ENCODE measurements at regions not wholly inside any gene's neighbourhood (a gene's known extent, or its start where the extent isn't known, plus 50 kb on each side); places are given as distances from the start of the nearest gene placed in this dataset.
"Not testable (repeated sequence)": the region's sequence is repeated elsewhere in the genome, so short reads cannot be mapped to it uniquely, and the experiment has no call there.

DNA sequence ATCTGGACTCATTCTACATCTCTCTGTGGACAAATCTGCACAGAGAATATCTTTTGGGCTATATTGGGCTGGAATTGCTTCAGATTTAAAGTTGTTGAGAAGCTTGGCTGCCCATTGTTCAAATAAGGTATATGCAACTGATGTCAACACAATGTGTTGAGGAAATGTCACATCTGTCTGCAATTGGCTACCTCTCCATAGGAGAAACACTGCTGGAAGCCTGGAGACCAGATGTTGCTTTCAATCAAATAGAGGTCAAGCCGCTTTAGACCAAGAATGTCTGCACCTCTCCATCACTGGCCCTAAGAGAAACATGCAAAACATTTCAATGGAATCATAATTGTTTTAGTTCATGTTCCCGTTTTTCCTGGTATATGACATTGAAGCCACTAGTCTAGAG, 720.2 kb downstream of the SLC4A3 start:
- no peak for DNase-seq (ENCODE audit: low read depth in 2 of 2)

DNA sequence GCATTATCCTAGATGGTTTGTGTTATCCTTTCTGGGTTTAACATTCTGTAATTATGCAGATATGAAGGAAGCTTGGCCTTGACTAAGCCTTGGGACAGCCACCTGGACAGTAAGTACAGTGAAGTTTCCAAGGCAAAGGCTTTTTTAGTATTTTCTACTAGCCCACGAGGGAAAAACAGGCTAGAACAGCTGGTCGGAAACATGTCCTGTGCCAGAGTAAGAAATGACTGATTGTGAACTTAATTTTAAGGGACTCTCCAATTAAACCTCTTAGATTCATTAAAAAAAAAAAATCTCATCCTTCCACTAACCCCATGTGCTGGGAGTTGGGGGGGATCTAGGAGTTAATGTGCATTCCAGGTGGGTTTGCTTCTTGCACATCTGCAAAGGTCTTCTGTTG, 720.8 kb downstream of the SLC4A3 start:
- DNase-seq (ENCODE audit: low read depth in 2 of 2), result no peak

DNA sequence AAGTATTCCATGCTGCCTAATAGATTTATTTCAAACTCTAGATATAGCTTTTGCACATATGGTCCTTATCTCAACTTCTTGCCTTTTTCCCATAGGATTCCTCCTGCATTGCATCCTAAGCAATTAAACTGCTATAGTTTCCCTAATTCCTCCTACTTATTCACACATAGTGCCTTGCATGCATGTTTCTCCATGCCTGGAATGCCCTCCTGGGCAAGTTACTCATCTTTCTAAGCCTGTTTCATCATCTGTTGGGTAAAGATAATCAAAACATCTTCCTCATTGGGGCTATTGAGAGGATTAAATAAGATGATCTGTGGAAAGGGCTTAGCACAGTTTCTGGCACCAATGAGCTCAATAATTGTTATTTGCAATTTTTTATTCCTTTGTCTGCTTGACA, 726.5 kb downstream of the SLC4A3 start:
- no peak for DNase-seq (ENCODE audit: low read depth in 2 of 2)

DNA sequence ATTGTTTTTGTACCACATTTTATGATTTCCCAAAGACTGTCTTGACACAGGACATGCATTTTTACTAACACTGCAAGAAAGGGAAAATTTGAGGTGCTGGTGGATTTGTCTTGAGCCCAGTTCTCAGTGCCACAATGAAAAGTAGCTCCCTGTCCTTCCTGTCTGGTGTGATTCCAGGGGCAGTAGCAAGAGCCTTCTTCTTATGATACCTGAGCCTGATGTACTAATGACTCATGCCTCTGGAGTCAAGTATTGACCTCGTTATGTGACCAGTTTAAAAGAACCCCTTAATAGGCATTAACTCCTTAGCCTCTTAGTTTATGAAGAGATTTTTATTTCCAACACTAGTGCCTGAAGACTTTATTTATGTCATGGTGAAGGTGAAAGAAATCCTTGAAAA, 728.6 kb downstream of the SLC4A3 start:
- no peak for DNase-seq (ENCODE audit: low read depth in 2 of 2)

DNA sequence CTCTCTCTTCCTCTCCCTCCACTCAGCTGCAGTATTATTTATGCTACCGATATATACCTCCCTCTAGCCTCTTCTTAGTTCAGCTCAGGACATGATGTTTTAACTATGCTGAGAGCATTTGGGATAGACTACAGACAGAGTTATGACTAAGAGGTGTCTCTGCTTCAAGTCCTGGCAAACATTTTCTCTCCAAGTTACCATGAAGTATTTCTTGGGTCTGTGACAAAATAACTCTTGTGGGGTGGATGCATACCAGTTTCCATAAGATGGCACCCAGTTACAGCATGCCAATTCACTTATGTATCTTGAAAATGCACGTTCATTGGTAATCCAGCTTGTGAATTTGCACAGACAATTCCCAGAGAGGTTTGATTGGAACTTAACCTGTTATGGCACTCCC, 737.6 kb downstream of the SLC4A3 start:
- DNase-seq (ENCODE audit: low read depth in 2 of 2), result no peak

DNA sequence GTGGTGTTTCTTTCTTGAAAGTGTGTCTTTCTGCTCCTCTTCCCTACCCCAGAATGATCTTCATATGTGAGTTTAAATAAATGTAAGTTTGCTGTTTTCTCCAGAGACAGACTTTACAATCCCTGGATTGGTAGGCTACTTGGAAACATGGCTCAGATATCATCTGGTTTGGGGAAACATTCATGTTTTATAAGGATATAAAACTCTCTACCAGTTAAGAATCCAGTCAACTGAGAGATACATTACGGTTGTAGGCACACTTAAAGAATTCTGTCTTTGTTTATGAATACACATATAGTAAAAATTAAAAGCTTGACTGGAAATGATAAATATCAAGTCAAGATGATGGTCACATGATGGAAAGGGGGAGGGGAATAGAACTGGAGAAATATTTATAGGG, 739.3 kb downstream of the SLC4A3 start:
- no peak for DNase-seq (ENCODE audit: low read depth in 2 of 2)

DNA sequence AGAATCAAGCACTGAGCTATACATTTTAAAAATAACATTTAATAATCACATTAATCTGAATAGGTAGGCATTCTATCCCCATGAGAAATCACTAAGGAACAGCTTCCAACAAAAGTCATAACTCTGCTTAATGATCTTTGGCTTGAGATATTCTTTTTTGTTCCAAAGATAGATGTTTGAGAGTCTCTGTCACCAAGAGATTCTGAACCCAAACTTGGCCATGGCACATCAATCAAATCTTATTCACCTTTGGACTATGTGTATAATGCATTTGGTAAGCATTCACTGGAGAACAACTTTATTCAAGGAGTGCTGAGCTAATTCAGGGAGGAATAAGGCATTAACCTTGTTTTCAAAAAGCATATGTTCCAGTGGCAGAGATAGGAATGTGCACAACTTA, 743.3 kb downstream of the SLC4A3 start:
- DNase-seq (ENCODE audit: low read depth in 2 of 2), result no peak

DNA sequence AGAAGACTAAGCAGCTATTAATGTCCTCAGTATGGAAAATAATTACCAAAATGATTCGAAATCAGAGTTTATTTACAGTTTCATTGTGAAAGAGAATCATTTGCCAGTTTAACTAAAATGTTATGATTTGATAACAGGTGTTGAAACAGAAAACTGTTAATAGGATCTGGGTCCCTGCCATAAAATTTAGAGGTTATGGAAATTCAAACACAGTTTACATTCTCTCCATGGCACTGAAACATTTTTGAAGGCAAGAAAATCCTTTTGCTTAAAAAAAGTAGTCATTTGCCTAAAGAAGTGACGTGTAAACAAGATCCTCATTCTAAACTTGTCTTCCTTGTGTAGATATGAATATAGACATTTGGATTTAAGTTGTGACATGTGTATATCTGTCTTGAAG, 743.8 kb downstream of the SLC4A3 start:
- DNase-seq (ENCODE audit: low read depth in 2 of 2), result no peak

DNA sequence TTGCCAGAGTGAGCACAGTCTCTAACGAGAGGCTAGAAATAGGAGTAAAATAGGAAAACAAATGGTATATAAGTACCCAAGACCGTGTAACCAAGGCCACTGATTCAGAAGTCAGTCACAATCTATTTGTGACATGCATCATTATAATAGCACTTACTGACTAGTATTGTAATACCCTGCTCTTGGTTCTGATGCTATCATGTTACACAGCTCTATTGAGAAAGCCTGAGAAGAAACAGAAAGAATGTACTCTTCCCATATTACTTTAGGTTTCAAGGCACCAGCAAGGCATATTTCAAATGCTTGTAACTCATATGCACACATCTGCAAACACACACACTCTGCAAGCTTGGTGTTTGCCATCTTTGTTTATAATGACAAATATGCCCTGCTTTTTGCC, 746.4 kb downstream of the SLC4A3 start:
- DNase-seq (ENCODE audit: low read depth in 2 of 2), result no peak

DNA sequence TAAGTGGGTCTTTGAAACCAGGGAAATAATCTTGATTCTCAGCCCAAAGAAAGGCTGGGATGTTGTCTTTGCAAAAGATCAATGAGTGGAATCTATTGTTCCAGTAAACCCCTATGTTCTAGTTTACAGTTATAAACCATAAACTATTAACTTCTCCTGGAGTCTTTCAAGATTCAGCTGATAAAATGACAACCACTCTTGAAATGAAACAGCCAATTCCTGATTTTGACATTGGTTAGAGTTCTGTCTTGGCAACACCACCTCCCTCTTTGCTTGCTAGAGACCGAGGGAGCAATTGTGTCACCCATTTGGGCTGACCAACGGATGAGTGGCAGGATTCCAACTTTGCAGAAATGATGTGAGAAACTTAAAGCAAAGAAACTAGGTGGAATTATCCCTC, 746.9 kb downstream of the SLC4A3 start:
- DNase-seq (ENCODE audit: low read depth in 2 of 2), result no peak

DNA sequence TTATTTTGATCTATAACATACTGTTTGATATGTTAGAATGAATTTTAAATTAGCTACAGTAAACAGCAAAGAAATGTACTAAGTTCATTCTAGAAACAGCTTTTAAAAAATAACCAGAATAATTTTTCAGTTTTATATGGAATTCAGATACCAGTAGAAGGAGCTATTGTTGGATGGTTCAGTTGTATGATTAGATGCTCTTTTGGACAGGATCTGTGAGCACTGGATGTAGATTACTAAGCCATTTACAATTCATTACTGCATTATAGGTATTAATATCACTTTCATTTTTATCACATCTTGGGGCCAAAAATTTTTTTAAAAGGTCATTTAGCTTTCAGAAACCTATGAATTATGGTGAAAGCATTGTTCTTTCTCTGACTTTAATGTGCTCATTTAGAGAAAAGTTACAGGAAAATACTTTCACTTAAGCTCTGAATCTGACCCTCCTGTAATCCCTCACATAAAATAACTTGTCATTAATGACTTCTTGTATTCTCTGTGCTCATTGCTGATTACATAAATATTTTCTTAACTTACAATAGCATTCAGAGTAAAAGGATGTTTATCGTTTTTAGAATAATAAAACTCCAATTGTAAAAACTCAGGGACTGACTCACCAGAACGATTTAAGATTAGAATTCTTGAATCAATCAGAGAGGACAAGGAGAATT, 750.2 kb downstream of the SLC4A3 start:
- DNase-seq (ENCODE audit: low read depth in 2 of 2), result no peak

DNA sequence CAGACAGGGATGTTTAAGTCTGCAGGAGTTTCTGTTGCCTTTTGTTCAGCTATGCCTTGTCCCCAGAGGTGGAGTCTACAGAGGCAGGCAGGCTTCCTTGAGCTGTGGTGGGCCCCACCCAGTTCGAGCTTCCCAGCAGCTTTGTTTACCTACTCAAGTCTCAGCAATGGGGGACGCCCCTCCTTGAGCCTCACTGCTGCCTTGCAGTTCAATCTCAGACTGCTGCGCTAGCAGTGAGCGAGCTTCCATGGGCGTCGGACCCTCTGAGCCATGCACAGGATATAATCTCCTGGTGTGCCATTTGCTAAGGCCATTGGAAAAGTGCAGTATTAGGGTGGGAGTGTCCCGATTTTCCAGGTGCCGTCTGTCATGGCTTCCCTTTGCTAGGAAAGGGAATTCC, 760.3 kb downstream of the SLC4A3 start:
- DNase-seq (ENCODE audit: low read depth in 2 of 2), result not testable (repeated sequence)

DNA sequence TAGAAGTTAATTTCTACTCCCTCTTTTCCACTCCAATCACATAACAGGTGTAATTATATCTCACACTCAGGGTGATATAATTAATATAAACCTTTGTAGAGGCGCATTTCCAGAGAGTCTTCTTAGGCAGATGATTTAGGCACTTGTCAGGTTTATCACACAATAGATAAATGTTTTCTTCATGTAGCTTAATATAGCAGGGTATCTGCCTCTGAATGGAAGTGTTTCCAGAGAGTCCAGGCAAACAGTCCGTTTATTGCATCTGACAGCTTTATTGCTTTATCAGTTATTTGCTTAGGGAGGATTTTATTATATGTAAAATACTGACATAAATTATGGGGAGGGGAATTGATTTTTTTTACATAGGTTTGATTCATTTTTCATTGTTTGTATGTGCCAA, 766.3 kb downstream of the SLC4A3 start:
- no peak for DNase-seq (ENCODE audit: low read depth in 2 of 2)

DNA sequence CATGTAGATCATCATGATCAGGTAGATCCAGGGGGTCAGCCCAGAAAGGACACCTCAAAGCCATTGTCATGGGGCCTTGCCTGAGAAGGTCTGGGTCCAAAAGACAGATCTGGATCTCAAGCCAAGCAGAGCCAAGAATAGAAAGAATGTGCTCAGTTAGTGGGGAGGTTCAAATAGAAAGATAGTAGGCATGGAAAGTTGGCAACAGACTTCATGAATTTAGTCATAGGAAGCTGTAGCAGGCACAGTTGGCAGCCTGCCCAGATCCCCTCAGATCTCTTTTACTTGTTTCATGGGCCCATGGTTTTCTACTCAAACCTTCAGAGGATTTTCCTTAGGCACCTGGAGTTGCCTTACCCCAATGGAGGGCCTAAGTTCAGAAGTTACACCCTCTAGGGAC, 767.0 kb downstream of the SLC4A3 start:
- DNase-seq (ENCODE audit: low read depth in 2 of 2), result no peak

DNA sequence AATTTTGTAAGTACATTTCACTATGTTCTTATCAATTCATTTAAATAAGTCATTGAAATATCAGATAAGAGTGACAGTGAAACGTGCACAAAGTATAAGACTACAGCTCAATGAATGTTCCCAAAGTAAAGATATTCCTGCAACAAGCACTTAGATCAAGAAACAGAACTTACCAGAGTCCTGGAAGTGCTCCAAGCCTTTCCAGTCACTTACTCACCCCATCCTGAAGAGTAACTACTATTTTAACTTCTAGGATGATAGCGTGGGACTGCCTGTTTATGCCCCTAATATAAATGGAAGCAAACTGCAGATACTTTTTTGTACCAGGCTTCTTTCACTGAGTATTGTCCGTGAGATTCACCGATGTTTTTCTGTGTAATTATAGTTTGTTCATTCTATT, 768.9 kb downstream of the SLC4A3 start:
- DNase-seq (ENCODE audit: low read depth in 2 of 2), result no peak

DNA sequence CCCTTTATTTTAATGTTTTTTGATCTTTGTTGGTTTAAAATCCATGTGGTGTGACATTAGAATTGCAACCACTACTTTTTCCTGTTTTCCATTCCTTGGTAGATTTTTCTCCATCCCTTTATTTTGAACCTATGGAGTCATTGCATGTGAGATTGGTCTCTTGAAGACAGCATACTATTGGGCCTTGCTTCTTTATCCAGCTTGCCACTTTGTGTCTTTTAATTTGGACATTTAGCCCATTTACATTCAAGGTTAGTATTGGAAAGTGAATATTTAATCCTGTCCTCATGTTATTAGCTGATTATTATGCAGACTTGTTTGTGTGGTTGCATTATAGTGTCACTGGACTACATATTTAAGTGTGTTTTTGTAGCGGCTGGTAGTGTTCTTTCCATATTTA, 782.9 kb downstream of the SLC4A3 start:
- no peak for DNase-seq (ENCODE audit: low read depth in 2 of 2)

DNA sequence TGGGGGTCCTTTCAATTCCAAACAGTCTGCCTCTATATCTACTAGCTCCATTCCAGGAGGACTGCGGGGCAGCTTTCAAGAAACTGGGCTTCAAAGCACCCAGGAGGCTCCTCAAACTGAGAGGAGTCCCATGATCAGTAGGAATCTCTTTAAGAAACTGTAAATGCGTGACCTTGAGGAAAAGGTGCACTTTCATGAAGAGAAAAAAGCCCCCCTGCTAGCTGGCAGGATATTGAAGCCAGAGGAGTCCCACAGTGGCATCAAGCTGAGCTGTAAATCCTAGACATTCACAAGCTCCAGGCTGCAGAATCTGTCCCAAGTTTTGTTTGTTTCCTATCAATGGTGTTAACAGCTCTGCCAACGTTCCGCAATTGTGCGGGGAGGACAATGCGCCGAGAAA, 790.1 kb downstream of the SLC4A3 start:
- no peak for DNase-seq (ENCODE audit: low read depth in 2 of 2)

DNA sequence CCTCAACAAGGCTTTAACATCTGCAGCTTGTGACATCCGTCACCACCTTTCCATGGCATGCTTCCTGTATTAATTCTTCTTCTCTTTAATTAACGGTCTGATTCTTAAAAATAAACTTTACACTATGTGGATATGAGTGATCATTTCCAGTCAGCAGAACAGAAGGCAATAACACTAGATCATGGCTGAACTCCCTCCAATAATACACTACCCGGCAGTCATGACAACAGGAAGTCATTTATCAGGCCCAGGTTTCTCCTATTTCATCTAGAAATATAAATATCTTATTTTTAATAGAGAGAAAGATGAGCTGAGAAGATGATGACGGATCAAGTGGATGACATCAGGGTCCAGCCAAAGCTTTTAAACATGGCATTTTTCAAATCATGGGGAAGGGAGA, 792.2 kb downstream of the SLC4A3 start:
- no peak for DNase-seq (ENCODE audit: low read depth in 2 of 2)

DNA sequence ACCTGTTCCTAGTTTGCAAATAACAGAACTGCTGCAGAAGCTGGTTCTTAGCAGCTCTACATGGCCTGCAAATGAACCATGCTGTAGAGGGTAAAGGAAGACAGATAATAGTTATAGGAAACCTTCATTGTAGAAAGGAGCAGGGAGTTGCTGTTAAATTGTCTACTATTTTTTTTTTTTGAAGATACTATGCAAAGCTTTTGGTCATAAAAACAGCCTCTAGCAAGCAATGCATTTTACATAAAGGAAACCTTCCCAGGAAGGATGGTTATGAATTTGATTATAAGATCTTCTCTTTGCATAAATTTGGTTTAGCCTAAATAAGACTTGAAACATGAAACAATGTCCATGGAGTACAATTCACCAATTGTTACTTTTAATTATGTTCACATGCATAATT, 793.4 kb downstream of the SLC4A3 start:
- no peak for DNase-seq (ENCODE audit: low read depth in 2 of 2)

DNA sequence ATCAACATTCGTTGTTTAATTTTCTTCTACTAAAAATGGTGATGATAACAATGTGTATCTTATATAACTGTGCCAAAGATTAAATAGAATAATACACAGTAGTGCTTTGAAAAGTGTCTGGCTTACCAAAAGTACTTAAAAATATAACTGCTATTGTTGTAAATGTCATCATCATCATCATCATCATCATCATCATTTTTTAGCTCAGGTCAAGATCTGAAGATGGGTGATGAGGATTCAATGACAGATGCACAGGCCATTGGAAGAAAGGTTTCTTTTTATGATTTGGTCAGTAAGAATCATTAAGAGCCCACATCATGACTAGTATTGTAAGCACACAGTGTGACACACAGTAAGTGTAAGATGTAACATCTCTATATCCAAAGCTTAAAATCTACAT, 795.2 kb downstream of the SLC4A3 start:
- no peak for DNase-seq (ENCODE audit: low read depth in 2 of 2)

DNA sequence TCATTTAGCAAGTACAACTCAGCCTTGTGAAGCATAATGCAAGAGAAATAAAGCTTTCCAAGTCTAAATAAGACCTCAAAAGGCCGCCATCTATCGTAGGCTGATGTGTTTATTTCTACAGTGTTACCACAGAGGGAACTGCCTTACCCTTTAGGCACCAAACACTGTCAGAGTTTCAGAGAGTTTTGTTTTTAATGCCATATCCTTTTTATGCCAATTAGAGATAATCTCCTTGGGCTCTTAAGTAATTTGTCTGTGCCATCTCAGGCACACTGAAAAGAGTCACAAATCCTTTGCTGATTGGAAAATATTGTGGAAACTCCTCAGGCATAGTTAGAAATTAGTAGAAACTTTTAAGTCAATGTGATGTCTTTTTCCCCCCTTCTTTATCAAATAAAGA, 797.1 kb downstream of the SLC4A3 start:
- DNase-seq (ENCODE audit: low read depth in 2 of 2), result no peak

DNA sequence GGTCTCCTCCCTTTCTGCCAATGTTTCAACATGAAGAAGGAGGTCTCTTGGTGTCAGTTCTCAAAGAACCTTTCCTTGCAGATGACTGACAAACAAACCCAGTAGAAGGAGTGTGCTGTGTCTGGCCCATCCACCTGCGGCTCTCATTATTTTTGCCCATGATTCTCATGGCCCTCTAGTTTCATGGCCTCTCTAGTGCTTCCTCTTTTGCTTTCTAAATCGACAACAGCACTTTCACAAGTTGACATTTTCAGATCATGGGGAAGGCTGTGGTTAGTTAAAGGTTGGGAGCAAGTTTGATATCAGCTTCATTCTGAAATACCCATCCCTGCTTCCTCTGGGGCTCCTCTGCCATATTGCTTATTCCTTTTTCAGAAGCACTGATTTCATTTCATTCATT, 805.2 kb downstream of the SLC4A3 start:
- DNase-seq (ENCODE audit: low read depth in 2 of 2), result no peak

DNA sequence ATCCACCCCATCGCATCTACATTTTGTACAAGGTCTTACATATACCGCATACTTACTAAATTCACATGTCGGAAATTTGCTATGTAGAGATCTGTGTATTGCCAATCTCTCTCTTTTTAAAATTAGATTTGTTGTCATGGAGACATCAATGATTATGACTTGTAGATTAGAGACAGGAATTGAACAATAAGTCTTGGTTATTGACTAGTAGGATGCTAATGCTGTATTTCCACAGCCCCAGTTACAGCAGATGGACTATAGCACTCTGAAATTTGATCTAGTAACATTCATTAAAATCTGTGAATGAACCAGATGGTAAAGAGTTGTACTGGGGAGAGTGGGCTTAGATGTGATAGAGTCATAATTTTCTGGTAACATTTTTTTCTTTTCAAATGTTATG, 805.7 kb downstream of the SLC4A3 start:
- no peak for DNase-seq (ENCODE audit: low read depth in 2 of 2)

DNA sequence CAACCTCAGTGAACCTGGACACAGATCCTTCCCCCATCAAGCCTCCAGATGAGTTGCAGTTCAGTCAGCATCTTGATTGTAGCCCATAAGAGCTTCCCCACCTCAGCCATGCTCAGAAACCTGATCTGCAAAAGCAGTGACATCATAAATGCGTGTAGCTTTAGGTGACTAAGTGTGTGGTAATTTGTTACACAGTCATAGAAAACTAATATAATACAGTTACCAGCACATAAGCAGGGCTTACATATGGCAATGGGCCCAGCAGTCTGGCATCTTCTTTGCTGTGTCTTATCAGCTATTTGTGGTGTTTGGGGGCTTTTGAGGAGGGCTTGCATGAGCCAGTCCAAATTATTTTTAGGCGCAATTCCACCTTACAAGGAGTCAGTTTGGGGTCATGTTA, 807.0 kb downstream of the SLC4A3 start:
- DNase-seq (ENCODE audit: low read depth in 2 of 2), result no peak

DNA sequence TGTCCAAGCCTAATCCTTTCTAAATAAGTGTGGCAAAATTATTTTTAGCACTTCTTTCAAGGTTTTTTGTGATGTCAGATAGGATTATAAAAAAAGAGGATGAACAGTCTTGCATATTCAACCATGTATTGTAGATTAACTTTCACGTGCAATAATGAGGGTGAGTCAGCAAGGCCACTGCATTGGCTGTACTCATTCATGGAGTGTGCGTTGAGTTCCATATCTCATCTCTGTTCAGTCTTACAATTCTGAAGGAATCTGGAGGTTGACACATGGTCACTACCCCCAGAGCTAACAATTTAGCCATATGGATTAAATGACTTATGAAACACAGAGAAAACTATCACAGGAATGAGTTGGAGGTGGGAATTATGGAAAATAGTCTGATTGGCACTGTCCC, 810.5 kb downstream of the SLC4A3 start:
- DNase-seq (ENCODE audit: low read depth in 2 of 2), result no peak

Data from activated CD4-positive, alpha-beta T cell treated with anti-CD3 and anti-CD28 coated beads for 24 hours (primary cell).